ENCODE measurements at regions not wholly inside any gene's neighbourhood (a gene's known extent, or its start where the extent isn't known, plus 50 kb on each side); places are given as distances from the start of the nearest gene placed in this dataset.

GRCh38 chr5:126339215-126339805 is 83.9 kb upstream of the GRAMD2B start:
- H3K9me3 Mint-ChIP-seq = no peaks in the 10 kb centered on the region
- POLR2A ChIA-PET = no interaction called here
- peak; percentile 35 to 48 for ATAC-seq
- H3K4me1 Mint-ChIP-seq = no peaks in the 10 kb centered on the region
- H3K27ac Mint-ChIP-seq = peak overlapping the region in 1 of 10 donors; percentile 41
- H3K27me3 Mint-ChIP-seq = peaks cover 1 to 25% (median 18%) of the 10 kb centered on the region in 5 donors
- peak; percentile 9 to 74 (median 55) for DNase-seq
- H3K36me3 Mint-ChIP-seq = no peaks in the 10 kb centered on the region
- H3K4me3 Mint-ChIP-seq = no peak overlapping the region

GRCh38 chr5:126341906-126342630 is 81.1 kb upstream of the GRAMD2B start:
- no peak for ATAC-seq
- peaks cover 9 to 49% (median 29%) of the 10 kb centered on the region in 5 donors for H3K27me3 Mint-ChIP-seq

DNA sequence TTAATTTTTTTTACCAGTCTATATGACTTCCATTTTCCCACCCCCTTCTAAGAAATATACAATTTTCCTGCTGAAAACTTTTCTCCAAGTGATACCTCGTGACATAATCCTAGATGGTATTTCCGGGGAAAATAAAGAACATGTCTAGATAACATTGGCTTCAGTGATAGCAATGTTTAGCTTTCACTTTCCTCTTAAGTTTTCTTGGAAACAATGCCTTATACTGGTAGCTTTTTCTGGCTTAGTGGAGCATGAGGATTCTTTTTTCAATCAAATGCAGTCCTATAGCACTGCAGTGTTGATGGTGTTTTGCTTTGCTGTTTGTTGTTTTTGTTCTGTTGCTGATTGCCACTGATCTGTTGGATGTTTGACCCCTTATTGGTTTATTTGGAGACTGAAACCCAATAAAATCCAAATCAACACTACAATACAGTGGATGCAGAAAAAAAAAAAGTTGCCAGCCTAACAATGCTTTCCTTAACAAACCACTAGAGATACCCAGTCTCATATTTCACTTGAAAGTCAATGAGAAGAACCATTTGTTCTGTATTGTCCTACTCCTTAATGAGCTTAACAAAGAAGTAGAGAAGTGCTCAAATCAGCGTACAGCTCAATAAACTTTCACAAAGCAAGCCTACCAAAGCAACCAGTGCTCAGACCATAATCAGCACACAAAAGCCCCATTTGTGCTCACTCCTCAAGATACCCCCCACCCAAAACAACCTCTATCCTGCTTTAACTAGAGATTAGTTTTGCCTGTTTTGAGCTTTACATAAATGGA is 74.2 kb upstream of the GRAMD2B start:
- H3K4me1 Mint-ChIP-seq = peaks cover 1 to 3% (median 2%) of the 10 kb centered on the region in 4 donors
- POLR2A ChIA-PET = no interaction called here
- ATAC-seq (no peak), DNase-seq (no peak)
- H3K36me3 Mint-ChIP-seq = no peaks in the 10 kb centered on the region
- H3K27me3 Mint-ChIP-seq = peaks cover 12 to 45% (median 24%) of the 10 kb centered on the region in 5 donors
- H3K27ac Mint-ChIP-seq = peak overlapping the region in 1 of 10 donors; percentile 41
- H3K9me3 Mint-ChIP-seq = peaks cover 0 to 2% (median 0%) of the 10 kb centered on the region in 9 donors
- H3K4me3 Mint-ChIP-seq = no peak overlapping the region

More at GRCh38 chr5:126341906-126342630, 81.1 kb upstream of the GRAMD2B start:
- POLR2A ChIA-PET = no interaction called here
- no peak overlapping the region for H3K4me3 Mint-ChIP-seq
- no peaks in the 10 kb centered on the region for H3K36me3 Mint-ChIP-seq
- no peaks in the 10 kb centered on the region for H3K4me1 Mint-ChIP-seq
- no peak for DNase-seq
- H3K27ac Mint-ChIP-seq = no peak overlapping the region
- no peaks in the 10 kb centered on the region for H3K9me3 Mint-ChIP-seq

DNA sequence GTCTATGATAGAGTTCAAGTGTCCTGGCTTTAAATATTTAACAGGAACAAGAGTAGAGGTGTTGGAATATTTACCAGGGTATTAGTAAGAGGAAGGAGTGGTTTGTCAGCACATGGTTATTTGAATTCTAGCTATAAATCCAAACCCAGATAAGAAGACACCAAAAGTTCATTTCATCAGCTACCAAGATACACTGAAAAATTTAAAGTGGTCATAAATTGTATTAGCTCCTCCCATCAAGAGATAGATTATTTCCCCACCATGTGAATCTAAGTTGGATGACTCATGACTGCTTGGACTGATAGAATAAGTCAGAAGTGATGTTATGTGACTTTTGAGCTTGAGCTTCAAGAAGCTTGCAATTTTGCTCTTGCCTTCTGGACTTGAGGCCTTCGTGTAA is 72.1 kb upstream of the GRAMD2B start:
- POLR2A ChIA-PET = no interaction called here
- Mint-ChIP-seq H3K4me3 (no peak overlapping the region), H3K9me3 (peaks cover 0 to 2% (median 0%) of the 10 kb centered on the region in 9 donors), H3K27me3 (peaks cover 5 to 31% (median 15%) of the 10 kb centered on the region in 5 donors), H3K4me1 (peaks cover 8 to 17% (median 14%) of the 10 kb centered on the region in 4 donors), H3K36me3 (no peaks in the 10 kb centered on the region), H3K27ac (no peak overlapping the region)
- no peak for ATAC-seq
- DNase-seq = no peak

GRCh38 chr5:126354012-126354857 is 69.0 kb upstream of the GRAMD2B start:
- DNase-seq (peak in 4 of 10 donors; percentile 10 to 63 (median 57)), ATAC-seq (peak; percentile 56 to 79)
- POLR2A ChIA-PET = interaction anchor here (1.3 kb wide), 1 partner anchor 247 kb away, joined by 5 read pairs; the partner anchor contains the start of gene PHAX
- H3K4me3 Mint-ChIP-seq = peak overlapping the region; percentile 50 to 78 (median 72)
- H3K27me3 Mint-ChIP-seq = peaks cover 0 to 7% (median 0%) of the 10 kb centered on the region in 5 donors
- no peaks in the 10 kb centered on the region for H3K36me3 Mint-ChIP-seq
- peak overlapping the region in 7 of 10 donors; percentile 3 to 80 (median 52) for H3K27ac Mint-ChIP-seq
- no peaks in the 10 kb centered on the region for H3K9me3 Mint-ChIP-seq
- H3K4me1 Mint-ChIP-seq = peaks cover 8 to 20% (median 15%) of the 10 kb centered on the region in 4 donors

DNA sequence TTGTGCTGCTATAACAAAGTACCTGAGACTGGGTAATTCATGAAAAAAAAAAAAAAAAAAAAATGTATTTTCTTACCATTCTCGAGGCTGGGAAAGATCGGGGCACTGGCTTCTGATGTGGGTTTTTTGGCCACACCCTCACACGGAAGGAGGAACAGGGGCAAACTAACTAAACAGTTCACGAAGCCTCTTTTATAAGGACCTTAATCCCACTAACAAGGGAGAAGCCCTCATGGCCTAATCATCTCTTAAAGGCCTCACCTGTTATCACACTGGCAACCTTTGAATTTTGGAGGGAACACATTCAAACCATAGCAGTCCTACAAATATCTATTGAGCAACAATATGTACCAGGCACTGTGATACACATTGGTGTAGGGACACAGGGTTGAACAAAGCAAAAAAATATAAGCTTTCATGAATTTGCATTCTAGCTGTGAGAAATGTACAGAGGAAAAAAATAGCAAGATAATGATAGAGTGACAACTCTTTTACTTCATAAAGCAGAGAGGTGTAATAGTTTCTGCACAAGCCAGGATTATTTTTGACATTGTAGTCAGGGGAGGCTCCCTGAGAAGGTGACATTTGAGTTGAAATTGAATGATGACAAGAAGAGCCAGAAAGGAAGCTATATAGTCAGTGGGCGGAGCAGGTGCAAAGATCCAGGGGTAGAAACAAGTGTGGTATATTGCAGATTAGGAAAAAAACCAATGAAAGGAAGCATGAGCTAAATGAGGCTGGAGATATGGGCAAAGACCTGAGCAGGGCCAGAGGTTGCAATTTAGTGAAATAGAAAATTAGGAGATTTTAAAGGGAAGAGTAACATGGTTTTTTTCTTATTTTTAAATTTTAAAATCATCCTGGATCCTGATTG is 68.1 kb upstream of the GRAMD2B start:
- POLR2A ChIA-PET = no interaction called here
- H3K27me3 Mint-ChIP-seq = no peaks in the 10 kb centered on the region
- peak overlapping the region in 4 of 10 donors; percentile 24 to 76 (median 44) for H3K4me3 Mint-ChIP-seq
- H3K4me1 Mint-ChIP-seq = peaks cover 8 to 21% (median 15%) of the 10 kb centered on the region in 4 donors
- DNase-seq (peak in 1 of 10 donors; percentile 2), ATAC-seq (no peak)
- H3K36me3 Mint-ChIP-seq = no peaks in the 10 kb centered on the region
- H3K9me3 Mint-ChIP-seq = no peaks in the 10 kb centered on the region
- H3K27ac Mint-ChIP-seq = peak overlapping the region in 6 of 10 donors; percentile 0 to 68 (median 46)

GRCh38 chr5:126355940-126356339 is 67.3 kb upstream of the GRAMD2B start:
- H3K27ac Mint-ChIP-seq = peak overlapping the region in 4 of 10 donors; percentile 0 to 12 (median 2)
- H3K9me3 Mint-ChIP-seq = no peaks in the 10 kb centered on the region
- no peak overlapping the region for H3K4me3 Mint-ChIP-seq
- no peaks in the 10 kb centered on the region for H3K27me3 Mint-ChIP-seq
- DNase-seq (no peak), ATAC-seq (no peak)
- H3K4me1 Mint-ChIP-seq = peaks cover 8 to 25% (median 15%) of the 10 kb centered on the region in 4 donors
- H3K36me3 Mint-ChIP-seq = no peaks in the 10 kb centered on the region
- POLR2A ChIA-PET = no interaction called here

DNA sequence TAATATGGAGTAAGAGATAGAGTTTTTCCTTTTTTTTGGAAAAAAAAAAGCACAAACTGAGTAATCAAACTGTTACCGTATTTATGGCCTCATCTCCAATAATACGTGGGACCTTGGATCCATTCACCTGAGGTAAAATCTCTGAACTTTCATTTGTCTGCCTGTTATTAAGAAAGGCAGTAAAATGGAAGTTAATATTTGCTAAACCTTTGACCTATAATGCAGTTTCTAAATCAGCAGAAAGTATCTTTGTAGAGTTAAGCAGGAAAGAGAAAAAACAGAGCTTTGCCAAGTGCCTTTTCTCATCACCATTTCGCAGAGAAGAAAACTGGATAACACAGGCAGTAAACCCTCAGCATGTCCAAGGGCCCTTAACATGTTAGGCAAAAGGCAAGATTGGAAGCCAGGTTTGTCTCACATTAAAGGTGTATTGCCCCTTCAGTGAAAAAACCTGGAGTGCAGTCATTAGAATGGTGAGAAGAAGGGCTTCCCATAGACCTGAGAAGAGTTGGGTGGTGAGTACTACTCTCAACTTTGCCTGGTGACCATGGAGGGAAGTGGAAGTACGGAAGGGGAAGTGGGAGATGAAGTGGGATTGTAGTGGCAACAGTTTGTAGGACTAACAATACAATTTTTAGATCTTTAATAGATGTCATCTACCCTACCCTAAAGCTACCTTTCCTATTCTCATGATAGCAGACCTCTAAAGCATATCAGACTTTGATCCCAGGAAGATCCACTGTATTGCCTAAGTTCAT is 65.4 kb upstream of the GRAMD2B start:
- no peaks in the 10 kb centered on the region for H3K9me3 Mint-ChIP-seq
- H3K27ac Mint-ChIP-seq = peak overlapping the region in 1 of 10 donors; percentile 11
- no peaks in the 10 kb centered on the region for H3K27me3 Mint-ChIP-seq
- H3K4me3 Mint-ChIP-seq = no peak overlapping the region
- DNase-seq = no peak
- POLR2A ChIA-PET = no interaction called here
- ATAC-seq = no peak
- H3K36me3 Mint-ChIP-seq = no peaks in the 10 kb centered on the region
- H3K4me1 Mint-ChIP-seq = peaks cover 8 to 25% (median 15%) of the 10 kb centered on the region in 4 donors

GRCh38 chr5:126358525-126358924 is 64.7 kb upstream of the GRAMD2B start:
- H3K36me3 Mint-ChIP-seq = no peaks in the 10 kb centered on the region
- peak overlapping the region in 1 of 10 donors; percentile 63 for H3K27ac Mint-ChIP-seq
- POLR2A ChIA-PET = no interaction called here
- DNase-seq (no peak), ATAC-seq (no peak)
- H3K27me3 Mint-ChIP-seq = no peaks in the 10 kb centered on the region
- peaks cover 8 to 25% (median 15%) of the 10 kb centered on the region in 4 donors for H3K4me1 Mint-ChIP-seq
- H3K4me3 Mint-ChIP-seq = no peak overlapping the region
- no peaks in the 10 kb centered on the region for H3K9me3 Mint-ChIP-seq

GRCh38 chr5:126359884-126360283 is 63.3 kb upstream of the GRAMD2B start:
- DNase-seq (no peak), ATAC-seq (no peak)
- H3K4me1 Mint-ChIP-seq = peaks cover 4 to 14% (median 6%) of the 10 kb centered on the region in 4 donors
- no peaks in the 10 kb centered on the region for H3K27me3 Mint-ChIP-seq
- no peaks in the 10 kb centered on the region for H3K9me3 Mint-ChIP-seq
- no peak overlapping the region for H3K4me3 Mint-ChIP-seq
- POLR2A ChIA-PET = no interaction called here
- H3K36me3 Mint-ChIP-seq = no peaks in the 10 kb centered on the region
- no peak overlapping the region for H3K27ac Mint-ChIP-seq

DNA sequence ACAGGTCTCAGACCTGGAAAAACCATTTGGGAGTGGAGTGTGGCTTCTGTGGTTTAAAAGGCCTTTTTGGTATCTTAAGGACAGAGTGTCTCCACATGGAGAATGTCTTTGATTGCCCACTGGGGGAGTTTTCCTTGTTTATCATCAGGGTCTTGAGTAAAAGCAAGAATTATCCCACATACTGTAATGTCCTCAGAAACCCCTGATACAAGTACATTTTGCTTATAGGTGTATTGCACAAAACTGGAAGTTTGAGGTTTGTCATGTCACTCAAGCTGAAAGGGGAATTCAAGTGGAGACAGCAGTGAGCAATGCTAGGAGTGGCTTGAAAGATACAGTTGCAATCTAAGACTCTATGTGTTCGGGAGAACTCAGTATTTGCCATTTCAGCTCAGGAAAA is 62.7 kb upstream of the GRAMD2B start:
- Mint-ChIP-seq H3K27ac (no peak overlapping the region), H3K9me3 (no peaks in the 10 kb centered on the region), H3K4me1 (peaks cover 0 to 9% (median under 1%) of the 10 kb centered on the region in 4 donors), H3K4me3 (no peak overlapping the region), H3K36me3 (no peaks in the 10 kb centered on the region), H3K27me3 (no peaks in the 10 kb centered on the region)
- no peak for ATAC-seq
- no peak for DNase-seq
- POLR2A ChIA-PET = no interaction called here
